Brain microvascular endothelial cell (primary cell): ENCODE measurements at regions not wholly inside any gene's neighbourhood (a gene's known extent, or its start where the extent isn't known, plus 50 kb on each side); places are given as distances from the start of the nearest gene placed in this dataset.

ENCODE experiments used
- DNase-seq: peaks from one replicate; pipeline ENCODE4 v3.0.0-alpha.2; 2020
- H3K27ac ChIP-seq: fragments of 250-450 bp; sonication (Bioruptor Pico); 2 replicates; pipeline ENCODE4 v1.5.1; 2020; ENCODE audit warnings: mild to moderate bottlenecking, moderate library complexity
- H3K27me3 ChIP-seq: fragments of 250-450 bp; sonication (Bioruptor Pico); replicated peaks from 2 replicates; pipeline ENCODE4 v1.5.1; 2020; ENCODE audit warnings: mild to moderate bottlenecking
- H3K36me3 ChIP-seq: fragments of 250-450 bp; sonication (Bioruptor Pico); replicated peaks from 2 replicates; pipeline ENCODE4 v1.5.1; 2020; ENCODE audit warnings: mild to moderate bottlenecking
- H3K4me3 ChIP-seq: 2 replicates; pipeline ENCODE4 v1.5.1; 2011; ENCODE audit warnings: low read depth, mild to moderate bottlenecking, control low read depth, low read length, moderate library complexity
- CTCF ChIP-seq: IDR thresholded peaks from 2 replicates; pipeline ENCODE4 v1.5.1; 2011; ENCODE audit warnings: low read depth, mild to moderate bottlenecking, moderate library complexity, low read length, control low read depth, inconsistent platforms; ENCODE audit errors: missing control alignments
- in situ Hi-C: cut with HindIII; loops from 2 replicates; pipeline ENCODE4 v1.10.0; 2017; ENCODE audit warnings: low sequenced_read_pairs, low pct_ligation_motif_present

GRCh38 chr2:185316383-185316782, 422.2 kb upstream of the FSIP2 start:
- in situ Hi-C loops = no loop called here
- Histone ChIP-seq H3K27me3 (no peaks in the 10 kb centered on the region), H3K27ac (no peak overlapping the region), H3K36me3 (no peaks in the 10 kb centered on the region), H3K4me3 (no peak overlapping the region)
- no peak for TF ChIP-seq CTCF
- no peak for DNase-seq

- H3K4me3 ChIP-seq = no peak overlapping the region
- no peaks in the 10 kb centered on the region for H3K36me3 ChIP-seq
- DNase-seq = no peak
- in situ Hi-C loops = no loop called here
- no peaks in the 10 kb centered on the region for H3K27me3 ChIP-seq
- H3K27ac ChIP-seq = no peak overlapping the region
- no peak for TF ChIP-seq CTCF
These were observed 420.3 kb upstream of the FSIP2 start for GRCh38 chr2:185318271-185318724.

GRCh38 chr2:185335879-185336278, 402.7 kb upstream of the FSIP2 start:
- H3K27me3 ChIP-seq = no peaks in the 10 kb centered on the region
- H3K4me3 ChIP-seq = no peak overlapping the region
- no peak overlapping the region for H3K27ac ChIP-seq
- in situ Hi-C loops = no loop called here
- no peak for DNase-seq
- H3K36me3 ChIP-seq = no peaks in the 10 kb centered on the region
- TF ChIP-seq CTCF = no peak

- Histone ChIP-seq H3K4me3 (no peak overlapping the region), H3K27me3 (no peaks in the 10 kb centered on the region), H3K27ac (no peak overlapping the region), H3K36me3 (no peaks in the 10 kb centered on the region)
- DNase-seq = no peak
- in situ Hi-C loops = no loop called here
- no peak for TF ChIP-seq CTCF
These were observed 401.6 kb upstream of the FSIP2 start for GRCh38 chr2:185337033-185337432.

- in situ Hi-C loops = no loop called here
- H3K27me3 ChIP-seq = no peaks in the 10 kb centered on the region
- no peak overlapping the region for H3K27ac ChIP-seq
- H3K36me3 ChIP-seq = no peaks in the 10 kb centered on the region
- no peak overlapping the region for H3K4me3 ChIP-seq
- no peak for DNase-seq
- no peak for TF ChIP-seq CTCF
These were observed 400.5 kb upstream of the FSIP2 start for GRCh38 chr2:185338104-185338503.

GRCh38 chr2:185347445-185347844, 391.2 kb upstream of the FSIP2 start:
- no peak overlapping the region for H3K27ac ChIP-seq
- H3K4me3 ChIP-seq = no peak overlapping the region
- no peak for DNase-seq
- in situ Hi-C loops = no loop called here
- TF ChIP-seq CTCF = no peak
- no peaks in the 10 kb centered on the region for H3K36me3 ChIP-seq
- no peaks in the 10 kb centered on the region for H3K27me3 ChIP-seq
